Keratinocyte (primary cell): ENCODE measurements at regions not wholly inside any gene's neighbourhood (a gene's known extent, or its start where the extent isn't known, plus 50 kb on each side); places are given as distances from the start of the nearest gene placed in this dataset.

Source experiments
- CTCF ChIP-seq, 3 experiments: IDR thresholded peaks in 1 of 3; conservative IDR thresholded peaks in 1 of 3; optimal IDR thresholded peaks in 1 of 3; 2 replicates in 2 of 3; 3 replicates in 1 of 3; pipeline versions ENCODE3 to v1.5.1; 2011; ENCODE audit warnings: low read length in 3 of 3, mild to moderate bottlenecking in 3 of 3, moderate library complexity in 2 of 3, control low read depth in 1 of 3, inconsistent platforms in 1 of 3; ENCODE audit not compliant: insufficient read depth in 2 of 3; ENCODE audit errors: extremely low read depth in 1 of 3
- EZH2 ChIP-seq: IDR thresholded peaks from one replicate; pipeline ENCODE4 v1.6.1; 2012; ENCODE audit warnings: inconsistent platforms, mild to moderate bottlenecking, low read length, moderate library complexity

GRCh38 chr11:80307676-80308075 is 866.8 kb upstream of the TENM4 start:
- TF ChIP-seq CTCF (optimal IDR thresholded peaks at IDR 0.05 in 1 of 3, IDR thresholded peaks at IDR 0.05 in 1 of 3, conservative IDR thresholded peaks at IDR 0.05 in 1 of 3; ENCODE audit: extremely low read depth in 1 of 3, insufficient read depth in 2 of 3, low read length in 3 of 3): no peak
- TF ChIP-seq EZH2: no peak
